B cell (primary cell): ENCODE measurements at regions not wholly inside any gene's neighbourhood (a gene's known extent, or its start where the extent isn't known, plus 50 kb on each side); places are given as distances from the start of the nearest gene placed in this dataset.

Source experiments
- ATAC-seq: fragments of 200-7000 bp; cut with Tn5 transposase; one replicate; pipeline ENCODE4 v1.10.0; 2021; ENCODE audit warnings: low read depth, mild to moderate bottlenecking, moderate number of reproducible peaks, moderate library complexity
- CTCF ChIA-PET: fragments of 350-600 bp; sonication (Branson Sonifier 250); formaldehyde crosslinking; loops from one replicate; lab custom pipeline; 2021; ENCODE audit warnings: antibody characterized with exemption, inconsistent platforms; lab: Charles Lee
- POLR2A ChIA-PET: fragments of 350-600 bp; sonication (Branson Sonifier 250); formaldehyde crosslinking; loops from one replicate; lab custom pipeline; 2021; ENCODE audit warnings: antibody characterized with exemption; lab: Charles Lee
- DNase-seq: peaks from one replicate; pipeline ENCODE4 v3.0.0; 2013
- H2AFZ ChIP-seq: 2 replicates; pipeline ENCODE4 v1.6.1; 2012; ENCODE audit warnings: mild to moderate bottlenecking, low read depth, low read length; ENCODE audit not compliant: insufficient read depth, poor library complexity, severe bottlenecking
- H3K27ac ChIP-seq, 2 donors: 1 replicate in 1 of 2; 2 replicates in 1 of 2; pipeline ENCODE4 v1.5.1; 2012 to 2013; ENCODE audit warnings: low read length in 2 of 2, mild to moderate bottlenecking in 2 of 2, moderate library complexity in 1 of 2
- H3K27me3 ChIP-seq, 4 experiments: fragments of 200-600 bp in 1 of 4; sonication (generic) in 1 of 4; replicated peaks in 1 of 4; 1 replicate in 2 of 4; 2 replicates in 2 of 4; pipeline versions ENCODE4 v1.6.1 to v1.7.0; 2013 to 2016; ENCODE audit warnings: low read length in 3 of 4, mild to moderate bottlenecking in 2 of 4, mixed read lengths in 1 of 4, moderate library complexity in 1 of 4; ENCODE audit not compliant: insufficient read depth in 4 of 4, control insufficient read depth in 3 of 4; ENCODE audit errors: control extremely low read depth in 1 of 4
- H3K36me3 ChIP-seq, 2 experiments: replicated peaks in 1 of 2; 1 replicate in 1 of 2; 2 replicates in 1 of 2; pipeline versions ENCODE4 v1.6.1 to v1.7.1; 2013; ENCODE audit warnings: low read length in 1 of 2; ENCODE audit not compliant: insufficient read depth in 2 of 2, control insufficient read depth in 1 of 2; ENCODE audit errors: control extremely low read depth in 1 of 2, extremely low read depth in 1 of 2
- H3K4me1 ChIP-seq, 2 donors: fragments of 200-600 bp in 1 of 2; sonication (generic) in 1 of 2; 1 replicate in 1 of 2; 2 replicates in 1 of 2; pipeline versions ENCODE4 v1.5.1 to v1.6.1; 2013 to 2017; ENCODE audit warnings: low read length in 2 of 2; ENCODE audit not compliant: control insufficient read depth in 2 of 2, insufficient read depth in 2 of 2
- H3K4me2 ChIP-seq: replicated peaks from 2 replicates; pipeline ENCODE3; 2012; ENCODE audit warnings: mild to moderate bottlenecking, low read depth, low read length; ENCODE audit not compliant: poor library complexity, severe bottlenecking
- H3K4me3 ChIP-seq, 5 experiments: fragments of 200-600 bp in 1 of 5; sonication (generic) in 1 of 5; 1 replicate in 3 of 5; 2 replicates in 2 of 5; pipeline versions ENCODE4 v1.5.1 to v1.7.0; 2011 to 2016; ENCODE audit warnings: low read length in 4 of 5, mild to moderate bottlenecking in 4 of 5, low read depth in 2 of 5, control low read depth in 1 of 5, moderate library complexity in 1 of 5; ENCODE audit not compliant: insufficient read depth in 1 of 5; ENCODE audit errors: control extremely low read depth in 1 of 5, extremely low read depth in 1 of 5
- H3K79me2 ChIP-seq: fragments of 200-600 bp; sonication (generic); one replicate; pipeline ENCODE4 v1.6.0; 2016; ENCODE audit warnings: low read length; ENCODE audit not compliant: control insufficient read depth, insufficient read depth
- H3K9ac ChIP-seq: fragments of 200-600 bp; sonication (generic); 2 replicates; pipeline ENCODE4 v1.6.1; 2017; ENCODE audit warnings: mild to moderate bottlenecking, low read length, moderate library complexity
- H3K9me3 ChIP-seq, 3 donors: one replicate each; pipeline versions ENCODE4 v1.6.1 to v1.7.1; 2013; ENCODE audit warnings: low read length in 2 of 3; ENCODE audit not compliant: control insufficient read depth in 2 of 3, insufficient read depth in 1 of 3; ENCODE audit errors: control extremely low read depth in 1 of 3
- H4K20me1 ChIP-seq: 2 replicates; pipeline ENCODE4 v1.6.0; 2012; ENCODE audit warnings: mild to moderate bottlenecking, low read length; ENCODE audit not compliant: insufficient read depth, control insufficient read depth, poor library complexity, severe bottlenecking
- H3K27ac Mint-ChIP-seq: one replicate; pipeline ENCODE4 v1.8.0; 2021; ENCODE audit warnings: mixed read lengths
- H3K27me3 Mint-ChIP-seq: one replicate; pipeline ENCODE4 v1.8.0; 2021; ENCODE audit warnings: mixed read lengths
- H3K4me1 Mint-ChIP-seq: one replicate; pipeline ENCODE4 v1.8.0; 2021; ENCODE audit warnings: mixed read lengths
- H3K4me3 Mint-ChIP-seq: one replicate; pipeline ENCODE4 v1.8.0; 2021; ENCODE audit warnings: mixed read lengths
- H3K9me3 Mint-ChIP-seq: one replicate; pipeline ENCODE4 v1.8.0; 2022; ENCODE audit warnings: mixed read lengths; ENCODE audit not compliant: insufficient read depth
- CTCF ChIP-seq: fragments of 200-600 bp; IDR thresholded peaks from one replicate; pipeline ENCODE4 v1.8.0; 2022; ENCODE audit warnings: antibody characterized with exemption, mild to moderate bottlenecking
- EZH2 ChIP-seq: IDR thresholded peaks from 2 replicates; pipeline ENCODE4 v1.6.1; 2012; ENCODE audit warnings: borderline replicate concordance, low read depth, mild to moderate bottlenecking, moderate library complexity, low read length; ENCODE audit not compliant: insufficient read depth, poor library complexity, severe bottlenecking
- WGBS: methylation state at CpG from one replicate; pipeline ENCODE4 v1.1.5; 2013; ENCODE audit warnings: missing lambda C conversion rate; ENCODE audit not compliant: insufficient coverage; 5-methylcytosine and 5-hydroxymethylcytosine counted together
- intact Hi-C: fragments of 100-400 bp; cut with micrococcal nuclease; formaldehyde crosslinking; loops from one replicate; pipeline ENCODE4 v1.10.0; 2022

GRCh38 chr2:237254911-237255578 is 158.9 kb downstream of the COL6A3 start:
- H3K4me3 Mint-ChIP-seq = no peak overlapping the region
- DNase-seq = no peak
- Histone ChIP-seq H2AFZ (no peak overlapping the region), H3K36me3 (no peaks in the 10 kb centered on the region), H4K20me1 (no peaks in the 10 kb centered on the region), H3K4me2 (no peak overlapping the region), H3K27me3 (no peaks in the 10 kb centered on the region), H3K79me2 (no peaks in the 10 kb centered on the region), H3K4me3 (no peak overlapping the region), H3K9ac (no peak overlapping the region), H3K27ac (no peak overlapping the region), H3K4me1 (no peaks in the 10 kb centered on the region), H3K9me3 (peaks cover 0 to 1% (median 0%) of the 10 kb centered on the region in 3 donors)
- no peaks in the 10 kb centered on the region for H3K9me3 Mint-ChIP-seq
- no peak for ATAC-seq
- CTCF ChIA-PET = no interaction called here
- intact Hi-C loops = no loop called here
- no peak for TF ChIP-seq CTCF
- TF ChIP-seq EZH2 = no peak
- H3K27ac Mint-ChIP-seq = no peak overlapping the region
- H3K27me3 Mint-ChIP-seq = peaks cover 33% of the 10 kb centered on the region
- H3K4me1 Mint-ChIP-seq = no peaks in the 10 kb centered on the region
- POLR2A ChIA-PET = no interaction called here
- WGBS = no CpG with 5 or more reads among the region's 2 CpGs

GRCh38 chr2:237256887-237257286 is 157.1 kb downstream of the COL6A3 start:
- no peaks in the 10 kb centered on the region for H3K79me2 ChIP-seq
- POLR2A ChIA-PET = no interaction called here
- CTCF ChIA-PET = no interaction called here
- WGBS = 95% methylated on average over 2 of the region's 4 CpGs
- no peak for TF ChIP-seq EZH2
- no peak for TF ChIP-seq CTCF
- H3K36me3 ChIP-seq = no peaks in the 10 kb centered on the region
- intact Hi-C loops = no loop called here
- DNase-seq = no peak
- H2AFZ ChIP-seq = no peak overlapping the region
- H3K9ac ChIP-seq = no peak overlapping the region
- ATAC-seq = no peak
- Mint-ChIP-seq H3K4me3 (no peak overlapping the region), H3K9me3 (no peaks in the 10 kb centered on the region), H3K27me3 (peaks cover 30% of the 10 kb centered on the region), H3K27ac (no peak overlapping the region), H3K4me1 (no peaks in the 10 kb centered on the region)
- no peaks in the 10 kb centered on the region for H3K27me3 ChIP-seq
- no peaks in the 10 kb centered on the region for H4K20me1 ChIP-seq
- no peak overlapping the region for H3K27ac ChIP-seq
- H3K4me2 ChIP-seq = no peak overlapping the region
- H3K9me3 ChIP-seq = peaks cover 0 to 3% (median 0%) of the 10 kb centered on the region in 3 donors
- H3K4me1 ChIP-seq = no peaks in the 10 kb centered on the region
- H3K4me3 ChIP-seq = no peak overlapping the region
